A549 (cell line): ENCODE measurements at regions not wholly inside any gene's neighbourhood (a gene's known extent, or its start where the extent isn't known, plus 50 kb on each side); places are given as distances from the start of the nearest gene placed in this dataset.

Experiments used
- ATAC-seq, 2 experiments: fragments of 200-7000 bp in 1 of 2; fragments of >200 bp in 1 of 2; cut with Nextera tagmentation in 1 of 2; cut with Tn5 transposase in 1 of 2; 3 replicates each; pipeline versions ENCODE4 v1.8.0 to v1.9.1; 2018 to 2020; ENCODE audit warnings: mild to moderate bottlenecking in 1 of 2, moderate library complexity in 1 of 2
- CTCF ChIA-PET: fragments of 300-600 bp; sonication (Branson Sonifier 250); formaldehyde crosslinking; extraction: SDS; loops from one replicate; lab custom pipeline; 2021; ENCODE audit warnings: antibody characterized with exemption, inconsistent platforms; lab: Yijun Ruan, JAX
- POLR2A ChIA-PET: fragments of 350-600 bp; formaldehyde crosslinking; extraction: SDS; loops from one replicate; lab custom pipeline; 2021; ENCODE audit warnings: antibody characterized with exemption, inconsistent platforms; lab: Yijun Ruan, JAX
- DNase-seq, 2 experiments: peaks; one replicate each; pipeline versions ENCODE4 v3.0.0 to v3.0.0-alpha.2; 2011 to 2016; ENCODE audit warnings: low read depth in 1 of 2, low spot score in 1 of 2
- FAIRE-seq: peaks from 2 replicates; lab custom pipeline; 2011; peaks lifted over from hg19 to GRCh38; lab: Jason Lieb, UNC
- H3K27ac ChIP-seq, 2 experiments: fragments of >200 bp; sonication (Bioruptor Twin); formaldehyde crosslinking; 3 replicates each; pipeline ENCODE4 v1.5.1; 2016 to 2017
- H3K4me1 ChIP-seq: fragments of >200 bp; sonication (Bioruptor Twin); formaldehyde crosslinking; 3 replicates; pipeline ENCODE4 v1.6.1; 2016
- H3K4me2 ChIP-seq: fragments of >200 bp; sonication (Bioruptor Twin); formaldehyde crosslinking; 3 replicates; pipeline ENCODE4 v1.6.1; 2016
- H3K4me3 ChIP-seq: fragments of >200 bp; sonication (Bioruptor Twin); formaldehyde crosslinking; 3 replicates; pipeline ENCODE4 v1.5.1; 2016
- H3K9me3 ChIP-seq: fragments of >200 bp; sonication (Bioruptor Twin); formaldehyde crosslinking; 3 replicates; pipeline ENCODE4 v1.6.1; 2016
- CBX2 ChIP-seq: fragments of 200-600 bp; sonication (generic); IDR thresholded peaks from 2 replicates; pipeline ENCODE4 v1.6.1; 2016; ENCODE audit warnings: low read depth, mild to moderate bottlenecking, borderline replicate concordance
- EP300 ChIP-seq, 2 experiments: fragments of >200 bp; sonication (Bioruptor Twin); formaldehyde crosslinking; IDR thresholded peaks; 2 replicates in 1 of 2; 3 replicates in 1 of 2; pipeline ENCODE4 v1.6.1; 2016 to 2017
- FOSB ChIP-seq: fragments of 250-450 bp; sonication (Bioruptor Pico); IDR thresholded peaks from 2 replicates; pipeline ENCODE4 v1.5.0; 2020; ENCODE audit warnings: mild to moderate bottlenecking, moderate library complexity
- FOXS1 ChIP-seq: fragments of 250-450 bp; sonication (Bioruptor Pico); IDR thresholded peaks from 2 replicates; pipeline ENCODE4 v1.5.0; 2020; ENCODE audit warnings: mild to moderate bottlenecking, moderate library complexity
- HEYL ChIP-seq: fragments of 250-450 bp; sonication (Bioruptor Pico); IDR thresholded peaks from 2 replicates; pipeline ENCODE4 v1.8.0; 2021; ENCODE audit warnings: mild to moderate bottlenecking, moderate library complexity
- KDM1A ChIP-seq: fragments of 200-600 bp; sonication (generic); IDR thresholded peaks from 2 replicates; pipeline ENCODE4 v1.6.1; 2016; ENCODE audit warnings: low read depth, mild to moderate bottlenecking
- KDM5A ChIP-seq: fragments of 200-600 bp; sonication (generic); IDR thresholded peaks from 2 replicates; pipeline ENCODE4 v1.6.1; 2016; ENCODE audit warnings: antibody characterized with exemption, mild to moderate bottlenecking
- MAFK ChIP-seq: fragments of 450-650 bp; IDR thresholded peaks from 2 replicates; pipeline ENCODE4 v1.6.1; 2014; ENCODE audit not compliant: partially characterized antibody
- POLR2A ChIP-seq: IDR thresholded peaks from 2 replicates; pipeline ENCODE4 v1.6.1; 2012; ENCODE audit warnings: mild to moderate bottlenecking, low read length
- RARB ChIP-seq: fragments of 250-450 bp; sonication (Bioruptor Pico); IDR thresholded peaks from 2 replicates; pipeline ENCODE4 v1.8.0; 2021; ENCODE audit warnings: mild to moderate bottlenecking, moderate library complexity
- RCOR1 ChIP-seq: fragments of 150-350 bp; IDR thresholded peaks from 2 replicates; pipeline ENCODE4 v1.6.1; 2014; ENCODE audit warnings: antibody characterized with exemption, low read length, low read depth
- RFX5 ChIP-seq: fragments of 450-650 bp; IDR thresholded peaks from 2 replicates; pipeline ENCODE4 v1.7.1; 2014; ENCODE audit warnings: antibody characterized with exemption, mild to moderate bottlenecking, moderate library complexity
- TFCP2L1 ChIP-seq: fragments of 250-450 bp; sonication (Bioruptor Pico); IDR thresholded peaks from 2 replicates; pipeline ENCODE4 v1.5.0; 2021; ENCODE audit warnings: mild to moderate bottlenecking
- TP53 ChIP-seq: fragments of 250-450 bp; sonication (Bioruptor Pico); IDR thresholded peaks from 2 replicates; pipeline ENCODE4 v1.5.0; 2021; ENCODE audit warnings: mild to moderate bottlenecking, moderate library complexity
- ZSCAN20 ChIP-seq: fragments of 250-450 bp; sonication (Bioruptor Pico); IDR thresholded peaks from 2 replicates; pipeline ENCODE4 v1.8.0; 2022; ENCODE audit warnings: mild to moderate bottlenecking, moderate library complexity
- WGBS: methylation state at CpG from one replicate; pipeline ENCODE4 v1.1.6; 2017; ENCODE audit errors: missing lambda C conversion rate; 5-methylcytosine and 5-hydroxymethylcytosine counted together
- TF ChIP-seq, protein P1 (sequence below): IDR thresholded peaks from 2 replicates; pipeline ENCODE4 v1.6.1; 2012
- TF ChIP-seq, protein P2 (sequence below): fragments of >200 bp; sonication (Bioruptor Twin); formaldehyde crosslinking; IDR thresholded peaks from 2 replicates; pipeline ENCODE4 v1.6.1; 2016
- TF ChIP-seq, protein P3 (sequence below): IDR thresholded peaks from 2 replicates; pipeline ENCODE4 v1.6.1; 2012
- TF ChIP-seq, protein P4 (sequence below): fragments of >200 bp; sonication (Bioruptor Twin); formaldehyde crosslinking; IDR thresholded peaks from 3 replicates; pipeline ENCODE4 v1.5.1; 2016
- TF ChIP-seq, protein P5 (sequence below): IDR thresholded peaks from 2 replicates; pipeline ENCODE4 v1.6.1; 2012; ENCODE audit warnings: low read depth, borderline replicate concordance
- TF ChIP-seq, protein P6 (sequence below): fragments of 200-600 bp; sonication (generic); IDR thresholded peaks from 2 replicates; pipeline ENCODE4 v1.6.1; 2016; ENCODE audit warnings: antibody characterized with exemption, mild to moderate bottlenecking, moderate library complexity
- TF ChIP-seq, protein P7 (sequence below): fragments of 250-450 bp; sonication (Bioruptor Pico); IDR thresholded peaks from 2 replicates; pipeline ENCODE4 v1.5.0; 2021; ENCODE audit warnings: mild to moderate bottlenecking, moderate library complexity, borderline replicate concordance

DNA sequence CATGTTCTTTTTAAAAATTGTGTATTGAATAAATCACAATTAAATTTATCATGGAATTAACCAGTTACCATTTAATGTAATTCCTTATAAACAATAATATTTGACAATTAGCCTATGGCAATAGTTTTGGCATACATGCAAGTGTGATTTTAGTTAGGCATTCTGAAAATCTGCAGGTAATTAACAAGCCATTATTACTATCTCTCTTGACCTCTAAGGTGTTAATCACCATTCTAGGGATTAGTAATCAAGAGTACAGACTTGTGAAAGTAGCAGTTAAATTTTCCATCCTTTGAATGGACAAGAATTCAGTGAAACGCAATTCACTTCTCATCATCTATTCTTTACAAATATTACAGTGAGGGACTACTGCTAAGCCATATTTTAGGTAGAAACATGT lies 127.7 kb upstream of the CHST9 start (continued):
- no peak for TF ChIP-seq POLR2A
- no peak for TF ChIP-seq KDM1A
- TF ChIP-seq HEYL (CRISPR knock-in tag): no peak
- TF ChIP-seq, protein P1, sequence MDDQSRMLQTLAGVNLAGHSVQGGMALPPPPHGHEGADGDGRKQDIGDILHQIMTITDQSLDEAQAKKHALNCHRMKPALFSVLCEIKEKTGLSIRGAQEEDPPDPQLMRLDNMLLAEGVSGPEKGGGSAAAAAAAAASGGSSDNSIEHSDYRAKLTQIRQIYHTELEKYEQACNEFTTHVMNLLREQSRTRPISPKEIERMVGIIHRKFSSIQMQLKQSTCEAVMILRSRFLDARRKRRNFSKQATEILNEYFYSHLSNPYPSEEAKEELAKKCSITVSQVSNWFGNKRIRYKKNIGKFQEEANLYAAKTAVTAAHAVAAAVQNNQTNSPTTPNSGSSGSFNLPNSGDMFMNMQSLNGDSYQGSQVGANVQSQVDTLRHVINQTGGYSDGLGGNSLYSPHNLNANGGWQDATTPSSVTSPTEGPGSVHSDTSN: no peak
- TF ChIP-seq ZSCAN20: no peak

DNA sequence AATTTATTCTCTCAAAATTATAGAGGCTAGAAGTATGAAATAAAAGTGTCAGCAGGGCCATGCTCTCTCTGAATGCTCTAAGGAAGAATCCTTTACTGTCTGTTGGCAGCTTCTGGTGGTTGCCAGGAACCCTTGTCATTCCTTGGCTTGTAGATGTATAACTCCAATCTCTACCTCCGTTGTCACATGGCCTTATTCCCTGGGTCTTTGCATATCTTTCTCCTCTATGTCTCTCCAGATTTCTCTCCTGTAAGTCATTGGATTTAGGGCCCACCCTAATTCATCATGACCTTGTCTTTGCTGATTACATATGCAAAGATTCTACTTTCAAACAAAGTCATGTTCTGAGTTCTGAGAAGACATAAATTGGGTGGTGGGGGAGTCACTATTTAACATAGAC lies 127.0 kb upstream of the CHST9 start:
- FAIRE-seq: no peak
- Histone ChIP-seq H3K9me3 (no peaks in the 10 kb centered on the region), H3K4me1 (no peaks in the 10 kb centered on the region), H3K4me2 (no peak overlapping the region), H3K4me3 (no peak overlapping the region), H3K27ac (no peak overlapping the region)
- ATAC-seq: no peak
- 0% methylated on average over 1 of the region's 1 CpG for WGBS
- no peak for TF ChIP-seq RFX5
- TF ChIP-seq RARB (CRISPR knock-in tag): no peak
- no peak for TF ChIP-seq TP53 (CRISPR knock-in tag)
- TF ChIP-seq FOXS1 (CRISPR knock-in tag): no peak
- TF ChIP-seq, protein P2, sequence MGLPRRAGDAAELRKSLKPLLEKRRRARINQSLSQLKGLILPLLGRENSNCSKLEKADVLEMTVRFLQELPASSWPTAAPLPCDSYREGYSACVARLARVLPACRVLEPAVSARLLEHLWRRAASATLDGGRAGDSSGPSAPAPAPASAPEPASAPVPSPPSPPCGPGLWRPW: no peak
- TF ChIP-seq, protein P3, sequence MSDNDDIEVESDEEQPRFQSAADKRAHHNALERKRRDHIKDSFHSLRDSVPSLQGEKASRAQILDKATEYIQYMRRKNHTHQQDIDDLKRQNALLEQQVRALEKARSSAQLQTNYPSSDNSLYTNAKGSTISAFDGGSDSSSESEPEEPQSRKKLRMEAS: no peak
- TF ChIP-seq FOSB: no peak
- no peak for TF ChIP-seq POLR2A
- no peak for TF ChIP-seq RCOR1
- no peak for TF ChIP-seq EP300 (IDR thresholded peaks at IDR 0.05)
- no peak for TF ChIP-seq MAFK
- TF ChIP-seq CBX2: no peak
- POLR2A ChIA-PET: no interaction called here
- no peak for DNase-seq
- CTCF ChIA-PET: no interaction called here

DNA sequence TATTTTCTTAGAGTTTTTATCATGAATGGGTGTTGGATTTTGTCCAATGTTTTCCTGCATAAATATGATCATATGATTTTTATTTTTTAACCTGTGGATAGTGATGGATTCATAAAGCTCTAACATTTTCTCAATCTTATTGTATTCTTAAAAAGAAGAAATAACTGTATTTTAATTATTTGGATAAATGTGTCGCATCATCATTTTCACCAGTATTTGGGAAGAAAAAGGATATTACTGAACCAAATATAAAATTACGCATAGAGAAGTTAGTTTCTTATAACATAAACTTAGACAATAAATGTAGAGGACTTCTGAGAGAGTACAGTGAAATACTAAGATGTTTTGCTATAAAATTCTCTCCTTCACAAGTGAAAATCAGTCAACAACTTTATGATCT lies 126.0 kb upstream of the CHST9 start:
- CTCF ChIA-PET: no interaction called here
- Histone ChIP-seq H3K27ac (no peak overlapping the region), H3K9me3 (no peaks in the 10 kb centered on the region), H3K4me1 (no peaks in the 10 kb centered on the region), H3K4me3 (no peak overlapping the region), H3K4me2 (no peak overlapping the region)
- DNase-seq (no peak), ATAC-seq (no peak), FAIRE-seq (no peak)
- POLR2A ChIA-PET: no interaction called here
- WGBS: 45% methylated on average over 2 of the region's 2 CpGs
- TF ChIP-seq, protein P4, sequence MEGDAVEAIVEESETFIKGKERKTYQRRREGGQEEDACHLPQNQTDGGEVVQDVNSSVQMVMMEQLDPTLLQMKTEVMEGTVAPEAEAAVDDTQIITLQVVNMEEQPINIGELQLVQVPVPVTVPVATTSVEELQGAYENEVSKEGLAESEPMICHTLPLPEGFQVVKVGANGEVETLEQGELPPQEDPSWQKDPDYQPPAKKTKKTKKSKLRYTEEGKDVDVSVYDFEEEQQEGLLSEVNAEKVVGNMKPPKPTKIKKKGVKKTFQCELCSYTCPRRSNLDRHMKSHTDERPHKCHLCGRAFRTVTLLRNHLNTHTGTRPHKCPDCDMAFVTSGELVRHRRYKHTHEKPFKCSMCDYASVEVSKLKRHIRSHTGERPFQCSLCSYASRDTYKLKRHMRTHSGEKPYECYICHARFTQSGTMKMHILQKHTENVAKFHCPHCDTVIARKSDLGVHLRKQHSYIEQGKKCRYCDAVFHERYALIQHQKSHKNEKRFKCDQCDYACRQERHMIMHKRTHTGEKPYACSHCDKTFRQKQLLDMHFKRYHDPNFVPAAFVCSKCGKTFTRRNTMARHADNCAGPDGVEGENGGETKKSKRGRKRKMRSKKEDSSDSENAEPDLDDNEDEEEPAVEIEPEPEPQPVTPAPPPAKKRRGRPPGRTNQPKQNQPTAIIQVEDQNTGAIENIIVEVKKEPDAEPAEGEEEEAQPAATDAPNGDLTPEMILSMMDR: no peak
- TF ChIP-seq, protein P5, sequence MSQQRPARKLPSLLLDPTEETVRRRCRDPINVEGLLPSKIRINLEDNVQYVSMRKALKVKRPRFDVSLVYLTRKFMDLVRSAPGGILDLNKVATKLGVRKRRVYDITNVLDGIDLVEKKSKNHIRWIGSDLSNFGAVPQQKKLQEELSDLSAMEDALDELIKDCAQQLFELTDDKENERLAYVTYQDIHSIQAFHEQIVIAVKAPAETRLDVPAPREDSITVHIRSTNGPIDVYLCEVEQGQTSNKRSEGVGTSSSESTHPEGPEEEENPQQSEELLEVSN: no peak
- TF ChIP-seq, protein P1: no peak
- no peak for TF ChIP-seq TFCP2L1
- TF ChIP-seq KDM5A: no peak
- TF ChIP-seq, protein P6, sequence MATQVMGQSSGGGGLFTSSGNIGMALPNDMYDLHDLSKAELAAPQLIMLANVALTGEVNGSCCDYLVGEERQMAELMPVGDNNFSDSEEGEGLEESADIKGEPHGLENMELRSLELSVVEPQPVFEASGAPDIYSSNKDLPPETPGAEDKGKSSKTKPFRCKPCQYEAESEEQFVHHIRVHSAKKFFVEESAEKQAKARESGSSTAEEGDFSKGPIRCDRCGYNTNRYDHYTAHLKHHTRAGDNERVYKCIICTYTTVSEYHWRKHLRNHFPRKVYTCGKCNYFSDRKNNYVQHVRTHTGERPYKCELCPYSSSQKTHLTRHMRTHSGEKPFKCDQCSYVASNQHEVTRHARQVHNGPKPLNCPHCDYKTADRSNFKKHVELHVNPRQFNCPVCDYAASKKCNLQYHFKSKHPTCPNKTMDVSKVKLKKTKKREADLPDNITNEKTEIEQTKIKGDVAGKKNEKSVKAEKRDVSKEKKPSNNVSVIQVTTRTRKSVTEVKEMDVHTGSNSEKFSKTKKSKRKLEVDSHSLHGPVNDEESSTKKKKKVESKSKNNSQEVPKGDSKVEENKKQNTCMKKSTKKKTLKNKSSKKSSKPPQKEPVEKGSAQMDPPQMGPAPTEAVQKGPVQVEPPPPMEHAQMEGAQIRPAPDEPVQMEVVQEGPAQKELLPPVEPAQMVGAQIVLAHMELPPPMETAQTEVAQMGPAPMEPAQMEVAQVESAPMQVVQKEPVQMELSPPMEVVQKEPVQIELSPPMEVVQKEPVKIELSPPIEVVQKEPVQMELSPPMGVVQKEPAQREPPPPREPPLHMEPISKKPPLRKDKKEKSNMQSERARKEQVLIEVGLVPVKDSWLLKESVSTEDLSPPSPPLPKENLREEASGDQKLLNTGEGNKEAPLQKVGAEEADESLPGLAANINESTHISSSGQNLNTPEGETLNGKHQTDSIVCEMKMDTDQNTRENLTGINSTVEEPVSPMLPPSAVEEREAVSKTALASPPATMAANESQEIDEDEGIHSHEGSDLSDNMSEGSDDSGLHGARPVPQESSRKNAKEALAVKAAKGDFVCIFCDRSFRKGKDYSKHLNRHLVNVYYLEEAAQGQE: no peak
- TF ChIP-seq, protein P7, sequence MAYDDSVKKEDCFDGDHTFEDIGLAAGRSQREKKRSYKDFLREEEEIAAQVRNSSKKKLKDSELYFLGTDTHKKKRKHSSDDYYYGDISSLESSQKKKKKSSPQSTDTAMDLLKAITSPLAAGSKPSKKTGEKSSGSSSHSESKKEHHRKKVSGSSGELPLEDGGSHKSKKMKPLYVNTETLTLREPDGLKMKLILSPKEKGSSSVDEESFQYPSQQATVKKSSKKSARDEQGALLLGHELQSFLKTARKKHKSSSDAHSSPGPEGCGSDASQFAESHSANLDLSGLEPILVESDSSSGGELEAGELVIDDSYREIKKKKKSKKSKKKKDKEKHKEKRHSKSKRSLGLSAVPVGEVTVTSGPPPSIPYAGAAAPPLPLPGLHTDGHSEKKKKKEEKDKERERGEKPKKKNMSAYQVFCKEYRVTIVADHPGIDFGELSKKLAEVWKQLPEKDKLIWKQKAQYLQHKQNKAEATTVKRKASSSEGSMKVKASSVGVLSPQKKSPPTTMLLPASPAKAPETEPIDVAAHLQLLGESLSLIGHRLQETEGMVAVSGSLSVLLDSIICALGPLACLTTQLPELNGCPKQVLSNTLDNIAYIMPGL (CRISPR knock-in tag): no peak
- peak; percentile 44 for TF ChIP-seq MAFK
